Neural progenitor cell (in vitro differentiated cells): ENCODE measurements at regions not wholly inside any gene's neighbourhood (a gene's known extent, or its start where the extent isn't known, plus 50 kb on each side); places are given as distances from the start of the nearest gene placed in this dataset.

Experiments used
- DNase-seq: peaks from one replicate; pipeline ENCODE4 v3.0.0-alpha.2; 2016; ENCODE audit warnings: low spot score
- H2AFZ ChIP-seq: fragments of 200-600 bp; sonication (generic); replicated peaks from 2 replicates; pipeline ENCODE4 v1.6.1; 2016; ENCODE audit warnings: antibody characterized with exemption
- H3F3A ChIP-seq: fragments of 200-600 bp; sonication (generic); 2 replicates; pipeline ENCODE4 v1.6.1; 2016; ENCODE audit warnings: antibody characterized with exemption, low read depth
- H3K27ac ChIP-seq: fragments of 200-600 bp; sonication (generic); 2 replicates; pipeline ENCODE4 v1.5.1; 2016; ENCODE audit warnings: mild to moderate bottlenecking
- H3K27me3 ChIP-seq: fragments of 200-600 bp; sonication (generic); 2 replicates; pipeline ENCODE4 v1.6.1; 2016; ENCODE audit warnings: mild to moderate bottlenecking, moderate library complexity
- H3K36me3 ChIP-seq: fragments of 200-600 bp; sonication (generic); 2 replicates; pipeline ENCODE4 v1.5.1; 2016
- H3K4me1 ChIP-seq: fragments of 200-600 bp; sonication (generic); 2 replicates; pipeline ENCODE4 v1.6.1; 2016; ENCODE audit warnings: mixed run types
- H3K4me2 ChIP-seq: fragments of 200-600 bp; sonication (generic); 2 replicates; pipeline ENCODE4 v1.6.1; 2016
- H3K4me3 ChIP-seq: fragments of 200-600 bp; sonication (generic); 2 replicates; pipeline ENCODE4 v1.5.1; 2016
- H3K79me2 ChIP-seq: fragments of 200-600 bp; sonication (generic); 2 replicates; pipeline ENCODE4 v1.6.1; 2016; ENCODE audit warnings: low read depth
- H3K9ac ChIP-seq: fragments of 200-600 bp; sonication (generic); 2 replicates; pipeline ENCODE4 v1.6.1; 2016
- H3K9me3 ChIP-seq: fragments of 200-600 bp; sonication (generic); 2 replicates; pipeline ENCODE4 v1.5.1; 2016; ENCODE audit warnings: low read depth
- H4K20me1 ChIP-seq: fragments of 200-600 bp; sonication (generic); 2 replicates; pipeline ENCODE4 v1.6.1; 2016; ENCODE audit warnings: low read depth
- H3K27ac Mint-ChIP-seq: 3 replicates; pipeline ENCODE4 v1.8.0; 2021; ENCODE audit warnings: mixed read lengths
- H3K27me3 Mint-ChIP-seq: 2 replicates; pipeline ENCODE4 v1.8.0; 2022; ENCODE audit warnings: low read depth, mild to moderate bottlenecking, inconsistent platforms, moderate library complexity, mixed read lengths; ENCODE audit not compliant: insufficient read depth
- H3K36me3 Mint-ChIP-seq: 3 replicates; pipeline ENCODE4 v1.8.0; 2021; ENCODE audit warnings: mixed read lengths
- H3K4me1 Mint-ChIP-seq: 3 replicates; pipeline ENCODE4 v1.8.0; 2021; ENCODE audit warnings: mixed read lengths
- H3K4me3 Mint-ChIP-seq: 3 replicates; pipeline ENCODE4 v1.8.0; 2021; ENCODE audit warnings: mild to moderate bottlenecking, moderate library complexity, mixed read lengths
- H3K9me3 Mint-ChIP-seq: 3 replicates; pipeline ENCODE4 v1.8.0; 2020; ENCODE audit warnings: mixed read lengths
- EZH2 ChIP-seq: fragments of 200-600 bp; sonication (generic); IDR thresholded peaks from 2 replicates; pipeline ENCODE4 v1.6.1; 2017; ENCODE audit warnings: antibody characterized with exemption, mild to moderate bottlenecking, moderate library complexity
- EZH2phosphoT487 ChIP-seq: fragments of 200-600 bp; sonication (generic); IDR thresholded peaks from 2 replicates; pipeline ENCODE4 v1.6.1; 2017; ENCODE audit warnings: antibody characterized with exemption
- TF ChIP-seq, protein P1 (sequence below): fragments of 200-600 bp; sonication (generic); IDR thresholded peaks from 2 replicates; pipeline ENCODE4 v1.5.1; 2017; ENCODE audit warnings: antibody characterized with exemption, mild to moderate bottlenecking

DNA sequence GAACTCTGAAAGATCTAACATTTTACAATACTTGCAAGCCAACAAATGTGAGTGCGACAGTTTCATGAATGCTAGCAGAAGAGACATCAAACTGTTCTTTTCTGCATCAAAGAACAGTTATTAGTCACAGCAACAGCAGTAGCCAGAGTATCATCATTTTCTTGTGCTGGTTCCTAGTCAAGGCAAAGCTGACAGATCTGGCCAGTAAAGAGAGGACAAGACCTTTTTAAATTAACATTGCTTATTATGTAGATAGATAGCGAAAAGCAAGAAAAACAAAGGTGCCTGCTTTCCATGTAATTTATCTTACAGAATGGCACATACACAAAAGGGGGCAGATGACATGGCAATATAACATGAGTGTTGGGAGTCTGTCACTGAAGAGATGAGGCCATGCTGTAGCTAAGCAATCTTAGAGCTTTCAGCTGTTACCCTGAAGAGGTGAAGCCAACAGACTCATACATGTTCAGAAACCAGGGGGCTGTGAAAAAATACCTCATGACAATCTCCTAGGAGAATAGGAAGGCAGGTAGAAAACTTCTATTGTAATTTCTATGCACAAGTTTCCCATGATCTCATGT is 626.6 kb upstream of the TYRP1 start:
- no peak for TF ChIP-seq EZH2phosphoT487
- TF ChIP-seq, protein P1, sequence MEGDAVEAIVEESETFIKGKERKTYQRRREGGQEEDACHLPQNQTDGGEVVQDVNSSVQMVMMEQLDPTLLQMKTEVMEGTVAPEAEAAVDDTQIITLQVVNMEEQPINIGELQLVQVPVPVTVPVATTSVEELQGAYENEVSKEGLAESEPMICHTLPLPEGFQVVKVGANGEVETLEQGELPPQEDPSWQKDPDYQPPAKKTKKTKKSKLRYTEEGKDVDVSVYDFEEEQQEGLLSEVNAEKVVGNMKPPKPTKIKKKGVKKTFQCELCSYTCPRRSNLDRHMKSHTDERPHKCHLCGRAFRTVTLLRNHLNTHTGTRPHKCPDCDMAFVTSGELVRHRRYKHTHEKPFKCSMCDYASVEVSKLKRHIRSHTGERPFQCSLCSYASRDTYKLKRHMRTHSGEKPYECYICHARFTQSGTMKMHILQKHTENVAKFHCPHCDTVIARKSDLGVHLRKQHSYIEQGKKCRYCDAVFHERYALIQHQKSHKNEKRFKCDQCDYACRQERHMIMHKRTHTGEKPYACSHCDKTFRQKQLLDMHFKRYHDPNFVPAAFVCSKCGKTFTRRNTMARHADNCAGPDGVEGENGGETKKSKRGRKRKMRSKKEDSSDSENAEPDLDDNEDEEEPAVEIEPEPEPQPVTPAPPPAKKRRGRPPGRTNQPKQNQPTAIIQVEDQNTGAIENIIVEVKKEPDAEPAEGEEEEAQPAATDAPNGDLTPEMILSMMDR = no peak
- no peak for TF ChIP-seq EZH2

DNA sequence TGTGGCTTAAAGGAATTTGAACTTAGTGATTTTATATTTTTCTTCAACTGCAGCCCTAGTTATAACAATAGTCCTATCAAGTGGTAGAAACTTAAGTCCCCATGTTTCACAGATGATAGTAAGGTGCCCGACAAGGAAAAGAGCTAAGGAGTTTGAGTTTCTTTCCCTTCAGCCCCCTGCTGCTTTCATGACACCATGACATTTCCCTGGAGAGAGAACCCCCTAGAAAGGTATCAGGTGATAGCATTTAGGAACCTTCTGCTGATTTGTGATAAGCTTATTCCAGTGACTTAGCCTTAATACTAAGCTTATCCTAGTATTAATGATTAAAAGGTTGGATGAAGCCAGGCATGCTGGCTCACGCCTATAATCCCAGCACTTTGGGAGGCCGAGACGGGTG is 623.8 kb upstream of the TYRP1 start:
- Mint-ChIP-seq H3K9me3 (peaks cover 1% of the 10 kb centered on the region), H3K27ac (no peak overlapping the region), H3K4me3 (no peak overlapping the region), H3K4me1 (no peaks in the 10 kb centered on the region), H3K36me3 (no peaks in the 10 kb centered on the region), H3K27me3 (no peaks in the 10 kb centered on the region)
- Histone ChIP-seq H3K4me1 (no peaks in the 10 kb centered on the region), H3K36me3 (no peaks in the 10 kb centered on the region), H3F3A (no peaks in the 10 kb centered on the region), H4K20me1 (no peaks in the 10 kb centered on the region), H3K4me3 (no peak overlapping the region), H3K4me2 (no peak overlapping the region), H3K79me2 (no peaks in the 10 kb centered on the region), H3K9me3 (no peaks in the 10 kb centered on the region), H3K9ac (no peak overlapping the region), H3K27ac (no peak overlapping the region), H2AFZ (no peak overlapping the region), H3K27me3 (no peaks in the 10 kb centered on the region)
- TF ChIP-seq EZH2phosphoT487 = no peak
- TF ChIP-seq EZH2 = no peak
- TF ChIP-seq, protein P1 = no peak
- DNase-seq = no peak

More for the DNA sequence above, 626.6 kb upstream of the TYRP1 start:
- no peak for DNase-seq
- Histone ChIP-seq H2AFZ (no peak overlapping the region), H3K27me3 (no peaks in the 10 kb centered on the region), H3F3A (no peaks in the 10 kb centered on the region), H3K4me1 (no peaks in the 10 kb centered on the region), H3K79me2 (no peaks in the 10 kb centered on the region), H3K27ac (no peak overlapping the region), H3K4me3 (no peak overlapping the region), H3K9me3 (no peaks in the 10 kb centered on the region), H3K36me3 (no peaks in the 10 kb centered on the region), H3K9ac (no peak overlapping the region), H3K4me2 (no peak overlapping the region), H4K20me1 (no peaks in the 10 kb centered on the region)
- no peak overlapping the region for H3K27ac Mint-ChIP-seq
- H3K36me3 Mint-ChIP-seq = no peaks in the 10 kb centered on the region
- H3K27me3 Mint-ChIP-seq = no peaks in the 10 kb centered on the region
- H3K4me3 Mint-ChIP-seq = no peak overlapping the region
- H3K4me1 Mint-ChIP-seq = no peaks in the 10 kb centered on the region
- peaks cover 2% of the 10 kb centered on the region for H3K9me3 Mint-ChIP-seq

DNA sequence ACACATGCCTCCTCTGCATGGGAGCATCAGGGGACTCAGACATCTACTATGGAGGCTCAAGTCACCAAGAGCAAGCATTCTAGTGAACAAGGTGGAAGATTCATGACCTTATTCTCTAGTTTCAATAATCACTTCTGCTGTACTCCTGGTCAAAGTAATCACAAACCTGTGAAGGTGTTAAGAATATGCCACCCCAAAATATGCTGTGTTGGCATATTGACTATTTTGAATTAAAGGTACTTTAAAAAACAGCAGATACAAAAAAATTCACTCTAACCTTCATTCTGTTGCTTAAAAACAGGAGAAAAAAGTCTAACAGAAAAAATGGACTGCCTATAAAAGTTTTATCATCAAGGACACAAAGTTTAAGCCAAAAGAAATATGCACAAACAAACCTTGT is 607.8 kb upstream of the TYRP1 start:
- Histone ChIP-seq H3F3A (no peaks in the 10 kb centered on the region), H2AFZ (no peak overlapping the region), H3K4me3 (no peak overlapping the region), H3K27me3 (no peaks in the 10 kb centered on the region), H3K9ac (no peak overlapping the region), H3K4me2 (no peak overlapping the region), H3K4me1 (no peaks in the 10 kb centered on the region), H3K9me3 (no peaks in the 10 kb centered on the region), H3K27ac (no peak overlapping the region), H3K36me3 (no peaks in the 10 kb centered on the region), H4K20me1 (no peaks in the 10 kb centered on the region), H3K79me2 (no peaks in the 10 kb centered on the region)
- TF ChIP-seq EZH2 = no peak
- TF ChIP-seq, protein P1 = no peak
- no peak for TF ChIP-seq EZH2phosphoT487
- peaks cover 2% of the 10 kb centered on the region for H3K4me1 Mint-ChIP-seq
- H3K9me3 Mint-ChIP-seq = no peaks in the 10 kb centered on the region
- H3K4me3 Mint-ChIP-seq = no peak overlapping the region
- no peak overlapping the region for H3K27ac Mint-ChIP-seq
- no peaks in the 10 kb centered on the region for H3K36me3 Mint-ChIP-seq
- H3K27me3 Mint-ChIP-seq = peaks cover 3% of the 10 kb centered on the region
- DNase-seq = no peak
